ENCODE measurements at regions not wholly inside any gene's neighbourhood (a gene's known extent, or its start where the extent isn't known, plus 50 kb on each side); places are given as distances from the start of the nearest gene placed in this dataset.
"Not testable (repeated sequence)": the region's sequence is repeated elsewhere in the genome, so short reads cannot be mapped to it uniquely, and the experiment has no call there.

GRCh38 chr1:182251561-182251960 lies 140.0 kb downstream of the GLUL start:
- H3K4me1 ChIP-seq (ENCODE audit: control insufficient read depth in 1 of 2, insufficient read depth in 2 of 2, low read length in 2 of 2): no peaks in the 10 kb centered on the region
- H3K9me3 ChIP-seq (ENCODE audit: control insufficient read depth in 1 of 2, low read length in 2 of 2): no peaks in the 10 kb centered on the region
- no peak overlapping the region for H3K9ac ChIP-seq (ENCODE audit: low read depth in 1 of 2, low read length in 2 of 2)
- H3K27me3 ChIP-seq (ENCODE audit: control insufficient read depth in 1 of 2, insufficient read depth in 2 of 2, low read length in 2 of 2): no peaks in the 10 kb centered on the region
- no peak overlapping the region for H3K4me3 ChIP-seq (ENCODE audit: low read depth in 1 of 2, low read length in 2 of 2)
- H3K27ac ChIP-seq (ENCODE audit: low read depth, low read length): no peak overlapping the region
- H3K36me3 ChIP-seq (ENCODE audit: control insufficient read depth in 1 of 2, insufficient read depth in 2 of 2, low read length in 2 of 2): no peaks in the 10 kb centered on the region

- Histone ChIP-seq H3K4me1 (ENCODE audit: control insufficient read depth in 1 of 2, insufficient read depth in 2 of 2, low read length in 2 of 2) (no peaks in the 10 kb centered on the region), H3K9me3 (ENCODE audit: control insufficient read depth in 1 of 2, low read length in 2 of 2) (no peaks in the 10 kb centered on the region), H3K9ac (ENCODE audit: low read depth in 1 of 2, low read length in 2 of 2) (no peak overlapping the region), H3K27me3 (ENCODE audit: control insufficient read depth in 1 of 2, insufficient read depth in 2 of 2, low read length in 2 of 2) (no peaks in the 10 kb centered on the region), H3K36me3 (ENCODE audit: control insufficient read depth in 1 of 2, insufficient read depth in 2 of 2, low read length in 2 of 2) (no peaks in the 10 kb centered on the region), H3K4me3 (ENCODE audit: low read depth in 1 of 2, low read length in 2 of 2) (no peak overlapping the region), H3K27ac (ENCODE audit: low read depth, low read length) (no peak overlapping the region)
Observed at GRCh38 chr1:182249201-182249676, 142.4 kb downstream of the GLUL start.

GRCh38 chr1:182248721-182249120 lies 142.9 kb downstream of the GLUL start:
- Histone ChIP-seq H3K27me3 (ENCODE audit: control insufficient read depth in 1 of 2, insufficient read depth in 2 of 2, low read length in 2 of 2) (no peaks in the 10 kb centered on the region), H3K9me3 (ENCODE audit: control insufficient read depth in 1 of 2, low read length in 2 of 2) (no peaks in the 10 kb centered on the region), H3K27ac (ENCODE audit: low read depth, low read length) (no peak overlapping the region), H3K36me3 (ENCODE audit: control insufficient read depth in 1 of 2, insufficient read depth in 2 of 2, low read length in 2 of 2) (no peaks in the 10 kb centered on the region), H3K4me1 (ENCODE audit: control insufficient read depth in 1 of 2, insufficient read depth in 2 of 2, low read length in 2 of 2) (no peaks in the 10 kb centered on the region), H3K4me3 (ENCODE audit: low read depth in 1 of 2, low read length in 2 of 2) (no peak overlapping the region), H3K9ac (ENCODE audit: low read depth in 1 of 2, low read length in 2 of 2) (no peak overlapping the region)

GRCh38 chr1:182247813-182248212 lies 143.8 kb downstream of the GLUL start:
- not testable (repeated sequence) for H3K9ac ChIP-seq (ENCODE audit: low read depth in 1 of 2, low read length in 2 of 2); H3K9me3 ChIP-seq (ENCODE audit: control insufficient read depth in 1 of 2, low read length in 2 of 2); H3K27ac ChIP-seq (ENCODE audit: low read depth, low read length); H3K36me3 ChIP-seq (ENCODE audit: control insufficient read depth in 1 of 2, insufficient read depth in 2 of 2, low read length in 2 of 2); H3K4me3 ChIP-seq (ENCODE audit: low read depth in 1 of 2, low read length in 2 of 2); H3K4me1 ChIP-seq (ENCODE audit: control insufficient read depth in 1 of 2, insufficient read depth in 2 of 2, low read length in 2 of 2); H3K27me3 ChIP-seq (ENCODE audit: control insufficient read depth in 1 of 2, insufficient read depth in 2 of 2, low read length in 2 of 2)

- Histone ChIP-seq H3K27ac (ENCODE audit: low read depth, low read length) (no peak overlapping the region), H3K4me3 (ENCODE audit: low read depth in 1 of 2, low read length in 2 of 2) (no peak overlapping the region), H3K9me3 (ENCODE audit: control insufficient read depth in 1 of 2, low read length in 2 of 2) (no peaks in the 10 kb centered on the region), H3K36me3 (ENCODE audit: control insufficient read depth in 1 of 2, insufficient read depth in 2 of 2, low read length in 2 of 2) (no peaks in the 10 kb centered on the region), H3K4me1 (ENCODE audit: control insufficient read depth in 1 of 2, insufficient read depth in 2 of 2, low read length in 2 of 2) (no peaks in the 10 kb centered on the region), H3K27me3 (ENCODE audit: control insufficient read depth in 1 of 2, insufficient read depth in 2 of 2, low read length in 2 of 2) (no peaks in the 10 kb centered on the region), H3K9ac (ENCODE audit: low read depth in 1 of 2, low read length in 2 of 2) (no peak overlapping the region)
Observed at GRCh38 chr1:182246783-182247182, 144.8 kb downstream of the GLUL start.

- Histone ChIP-seq H3K36me3 (ENCODE audit: control insufficient read depth in 1 of 2, insufficient read depth in 2 of 2, low read length in 2 of 2) (no peaks in the 10 kb centered on the region), H3K4me1 (ENCODE audit: control insufficient read depth in 1 of 2, insufficient read depth in 2 of 2, low read length in 2 of 2) (no peaks in the 10 kb centered on the region), H3K9ac (ENCODE audit: low read depth in 1 of 2, low read length in 2 of 2) (no peak overlapping the region), H3K9me3 (ENCODE audit: control insufficient read depth in 1 of 2, low read length in 2 of 2) (no peaks in the 10 kb centered on the region), H3K27ac (ENCODE audit: low read depth, low read length) (no peak overlapping the region), H3K4me3 (ENCODE audit: low read depth in 1 of 2, low read length in 2 of 2) (no peak overlapping the region), H3K27me3 (ENCODE audit: control insufficient read depth in 1 of 2, insufficient read depth in 2 of 2, low read length in 2 of 2) (no peaks in the 10 kb centered on the region)
Observed at GRCh38 chr1:182245040-182245439, 146.6 kb downstream of the GLUL start.

- Histone ChIP-seq H3K9ac (ENCODE audit: low read depth in 1 of 2, low read length in 2 of 2) (no peak overlapping the region), H3K36me3 (ENCODE audit: control insufficient read depth in 1 of 2, insufficient read depth in 2 of 2, low read length in 2 of 2) (no peaks in the 10 kb centered on the region), H3K9me3 (ENCODE audit: control insufficient read depth in 1 of 2, low read length in 2 of 2) (no peaks in the 10 kb centered on the region), H3K27ac (ENCODE audit: low read depth, low read length) (no peak overlapping the region), H3K4me1 (ENCODE audit: control insufficient read depth in 1 of 2, insufficient read depth in 2 of 2, low read length in 2 of 2) (no peaks in the 10 kb centered on the region), H3K27me3 (ENCODE audit: control insufficient read depth in 1 of 2, insufficient read depth in 2 of 2, low read length in 2 of 2) (no peaks in the 10 kb centered on the region), H3K4me3 (ENCODE audit: low read depth in 1 of 2, low read length in 2 of 2) (no peak overlapping the region)
Observed at GRCh38 chr1:182244451-182244850, 147.1 kb downstream of the GLUL start.

GRCh38 chr1:182242641-182243040 lies 148.9 kb downstream of the GLUL start:
- H3K4me1 ChIP-seq (ENCODE audit: control insufficient read depth in 1 of 2, insufficient read depth in 2 of 2, low read length in 2 of 2): no peaks in the 10 kb centered on the region
- no peak overlapping the region for H3K4me3 ChIP-seq (ENCODE audit: low read depth in 1 of 2, low read length in 2 of 2)
- no peak overlapping the region for H3K9ac ChIP-seq (ENCODE audit: low read depth in 1 of 2, low read length in 2 of 2)
- no peaks in the 10 kb centered on the region for H3K9me3 ChIP-seq (ENCODE audit: control insufficient read depth in 1 of 2, low read length in 2 of 2)
- H3K36me3 ChIP-seq (ENCODE audit: control insufficient read depth in 1 of 2, insufficient read depth in 2 of 2, low read length in 2 of 2): no peaks in the 10 kb centered on the region
- H3K27ac ChIP-seq (ENCODE audit: low read depth, low read length): no peak overlapping the region
- H3K27me3 ChIP-seq (ENCODE audit: control insufficient read depth in 1 of 2, insufficient read depth in 2 of 2, low read length in 2 of 2): no peaks in the 10 kb centered on the region

GRCh38 chr1:182240085-182240484 lies 151.5 kb downstream of the GLUL start:
- Histone ChIP-seq H3K4me1 (ENCODE audit: control insufficient read depth in 1 of 2, insufficient read depth in 2 of 2, low read length in 2 of 2) (peaks cover 0 to 9% of the 10 kb centered on the region in 2 donors), H3K36me3 (ENCODE audit: control insufficient read depth in 1 of 2, insufficient read depth in 2 of 2, low read length in 2 of 2) (no peaks in the 10 kb centered on the region), H3K9me3 (ENCODE audit: control insufficient read depth in 1 of 2, low read length in 2 of 2) (no peaks in the 10 kb centered on the region)

GRCh38 chr1:182238421-182238820 lies 153.2 kb downstream of the GLUL start:
- Histone ChIP-seq H3K9ac (ENCODE audit: low read depth in 1 of 2, low read length in 2 of 2) (no peak overlapping the region), H3K27me3 (ENCODE audit: control insufficient read depth in 1 of 2, insufficient read depth in 2 of 2, low read length in 2 of 2) (no peaks in the 10 kb centered on the region), H3K4me1 (ENCODE audit: control insufficient read depth in 1 of 2, insufficient read depth in 2 of 2, low read length in 2 of 2) (peaks cover 0 to 9% of the 10 kb centered on the region in 2 donors), H3K27ac (ENCODE audit: low read depth, low read length) (no peak overlapping the region), H3K9me3 (ENCODE audit: control insufficient read depth in 1 of 2, low read length in 2 of 2) (no peaks in the 10 kb centered on the region), H3K36me3 (ENCODE audit: control insufficient read depth in 1 of 2, insufficient read depth in 2 of 2, low read length in 2 of 2) (no peaks in the 10 kb centered on the region), H3K4me3 (ENCODE audit: low read depth in 1 of 2, low read length in 2 of 2) (no peak overlapping the region)

More at GRCh38 chr1:182240085-182240484, 151.5 kb downstream of the GLUL start:
- no peak overlapping the region for H3K9ac ChIP-seq (ENCODE audit: low read depth in 1 of 2, low read length in 2 of 2)
- no peak overlapping the region for H3K27ac ChIP-seq (ENCODE audit: low read depth, low read length)
- H3K4me3 ChIP-seq (ENCODE audit: low read depth in 1 of 2, low read length in 2 of 2): no peak overlapping the region
- no peaks in the 10 kb centered on the region for H3K27me3 ChIP-seq (ENCODE audit: control insufficient read depth in 1 of 2, insufficient read depth in 2 of 2, low read length in 2 of 2)

- H3K27me3 ChIP-seq (ENCODE audit: control insufficient read depth in 1 of 2, insufficient read depth in 2 of 2, low read length in 2 of 2): no peaks in the 10 kb centered on the region
- H3K9ac ChIP-seq (ENCODE audit: low read depth in 1 of 2, low read length in 2 of 2): no peak overlapping the region
- H3K36me3 ChIP-seq (ENCODE audit: control insufficient read depth in 1 of 2, insufficient read depth in 2 of 2, low read length in 2 of 2): no peaks in the 10 kb centered on the region
- H3K4me1 ChIP-seq (ENCODE audit: control insufficient read depth in 1 of 2, insufficient read depth in 2 of 2, low read length in 2 of 2): peaks cover 0 to 9% of the 10 kb centered on the region in 2 donors
- no peak overlapping the region for H3K4me3 ChIP-seq (ENCODE audit: low read depth in 1 of 2, low read length in 2 of 2)
- H3K27ac ChIP-seq (ENCODE audit: low read depth, low read length): no peak overlapping the region
- H3K9me3 ChIP-seq (ENCODE audit: control insufficient read depth in 1 of 2, low read length in 2 of 2): no peaks in the 10 kb centered on the region
Observed at GRCh38 chr1:182237329-182237728, 154.3 kb downstream of the GLUL start.
